HFFc6 (cell line): ENCODE measurements at regions not wholly inside any gene's neighbourhood (a gene's known extent, or its start where the extent isn't known, plus 50 kb on each side); places are given as distances from the start of the nearest gene placed in this dataset.

Experiments
- DNase-seq: peaks from one replicate; pipeline ENCODE4 v3.0.0-alpha.2; 2018
- H3K27ac Mint-ChIP-seq: 2 replicates; pipeline ENCODE4 v1.8.0; 2020; ENCODE audit warnings: mild to moderate bottlenecking, mixed read lengths
- H3K27me3 Mint-ChIP-seq: 2 replicates; pipeline ENCODE4 v1.8.0; 2021; ENCODE audit warnings: mild to moderate bottlenecking, moderate library complexity, mixed read lengths; ENCODE audit not compliant: insufficient read depth
- H3K36me3 Mint-ChIP-seq: 2 replicates; pipeline ENCODE4 v1.8.0; 2021; ENCODE audit warnings: low read depth, mixed read lengths
- H3K4me1 Mint-ChIP-seq: 2 replicates; pipeline ENCODE4 v1.8.0; 2020; ENCODE audit warnings: low read depth, mixed read lengths
- H3K4me3 Mint-ChIP-seq: 2 replicates; pipeline ENCODE4 v1.8.0; 2020; ENCODE audit warnings: mild to moderate bottlenecking, moderate library complexity, mixed read lengths
- H3K9me3 Mint-ChIP-seq: 2 replicates; pipeline ENCODE4 v1.8.0; 2020; ENCODE audit warnings: mild to moderate bottlenecking, mixed read lengths
- CTCF ChIP-seq: fragments of 200-600 bp; sonication (generic); IDR thresholded peaks from 2 replicates; pipeline ENCODE4 v1.5.0; 2021; ENCODE audit warnings: antibody characterized with exemption, mild to moderate bottlenecking

- H3K9me3 Mint-ChIP-seq: peaks cover 30% of the 10 kb centered on the region
- no peak for TF ChIP-seq CTCF
- DNase-seq: no peak
- no peaks in the 10 kb centered on the region for H3K4me1 Mint-ChIP-seq
- no peak overlapping the region for H3K27ac Mint-ChIP-seq
- H3K36me3 Mint-ChIP-seq: no peaks in the 10 kb centered on the region
- H3K4me3 Mint-ChIP-seq: no peak overlapping the region
- no peaks in the 10 kb centered on the region for H3K27me3 Mint-ChIP-seq
Measured at GRCh38 chr7:69259445-69259844, 338.8 kb upstream of the AUTS2 start.

GRCh38 chr7:69260023-69260422, 338.3 kb upstream of the AUTS2 start:
- Mint-ChIP-seq H3K27me3 (no peaks in the 10 kb centered on the region), H3K4me1 (no peaks in the 10 kb centered on the region), H3K4me3 (no peak overlapping the region), H3K9me3 (peaks cover 28% of the 10 kb centered on the region), H3K36me3 (no peaks in the 10 kb centered on the region), H3K27ac (no peak overlapping the region)
- TF ChIP-seq CTCF: no peak
- DNase-seq: no peak

- Mint-ChIP-seq H3K27me3 (no peaks in the 10 kb centered on the region), H3K27ac (no peak overlapping the region), H3K36me3 (no peaks in the 10 kb centered on the region), H3K4me3 (no peak overlapping the region), H3K9me3 (peaks cover 16% of the 10 kb centered on the region), H3K4me1 (no peaks in the 10 kb centered on the region)
- no peak for TF ChIP-seq CTCF
- DNase-seq: no peak
Measured at GRCh38 chr7:69263550-69263949, 334.7 kb upstream of the AUTS2 start.

DNA sequence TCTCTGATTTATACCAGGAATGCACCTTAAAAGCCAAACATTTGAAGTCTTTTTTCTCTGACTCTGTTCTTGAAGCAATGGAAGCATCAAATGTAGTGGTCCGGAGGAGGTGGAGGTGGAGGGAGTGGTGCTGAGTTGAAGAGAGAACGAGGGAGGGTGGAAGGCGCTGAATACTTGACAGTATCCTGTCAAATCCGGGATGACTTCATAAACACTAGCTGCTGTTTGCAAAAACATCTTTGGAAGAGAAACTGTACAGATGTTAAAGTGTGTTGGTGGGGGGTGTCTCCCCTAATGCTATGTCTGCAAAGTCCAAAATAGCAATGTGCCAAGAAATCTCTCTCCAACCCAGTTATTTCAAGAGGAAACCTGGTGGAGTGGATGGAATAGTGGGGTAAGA, 328.5 kb upstream of the AUTS2 start:
- Mint-ChIP-seq H3K9me3 (peaks cover 34% of the 10 kb centered on the region), H3K27me3 (no peaks in the 10 kb centered on the region), H3K4me3 (no peak overlapping the region), H3K36me3 (no peaks in the 10 kb centered on the region), H3K4me1 (no peaks in the 10 kb centered on the region), H3K27ac (no peak overlapping the region)
- TF ChIP-seq CTCF: no peak
- DNase-seq: no peak

GRCh38 chr7:69272101-69272500, 326.2 kb upstream of the AUTS2 start:
- H3K4me3 Mint-ChIP-seq: no peak overlapping the region
- H3K4me1 Mint-ChIP-seq: no peaks in the 10 kb centered on the region
- TF ChIP-seq CTCF: no peak
- no peaks in the 10 kb centered on the region for H3K27me3 Mint-ChIP-seq
- H3K36me3 Mint-ChIP-seq: no peaks in the 10 kb centered on the region
- DNase-seq: no peak
- peaks cover 41% of the 10 kb centered on the region for H3K9me3 Mint-ChIP-seq
- H3K27ac Mint-ChIP-seq: no peak overlapping the region
